SU-DHL-6 (cell line): ENCODE measurements at regions not wholly inside any gene's neighbourhood (a gene's known extent, or its start where the extent isn't known, plus 50 kb on each side); places are given as distances from the start of the nearest gene placed in this dataset.

Source experiments
- H2AFZ ChIP-seq: fragments of 200-600 bp; sonication (generic); 2 replicates; pipeline ENCODE4 v1.6.1; 2014; ENCODE audit warnings: low read depth, mild to moderate bottlenecking, moderate library complexity, mixed read lengths, antibody characterized with exemption, low read length; ENCODE audit not compliant: severe bottlenecking
- H3F3A ChIP-seq: fragments of 200-600 bp; shearing (Covaris generic); 2 replicates; pipeline ENCODE4 v1.6.0; 2016; ENCODE audit warnings: antibody characterized with exemption, mild to moderate bottlenecking; ENCODE audit not compliant: insufficient read depth
- H3K27ac ChIP-seq: fragments of 200-600 bp; sonication (generic); 2 replicates; pipeline ENCODE4 v1.5.1; 2016; ENCODE audit warnings: low read depth, mild to moderate bottlenecking, low read length, moderate library complexity, mixed read lengths
- H3K27me3 ChIP-seq: fragments of 200-600 bp; sonication (generic), shearing (Covaris generic); 2 replicates; pipeline ENCODE4 v1.6.0; 2014; ENCODE audit warnings: mild to moderate bottlenecking, low read length
- H3K36me3 ChIP-seq: fragments of 200-600 bp; sonication (generic); 2 replicates; pipeline ENCODE4 v1.6.1; 2014; ENCODE audit warnings: mild to moderate bottlenecking, low read length, mixed read lengths
- H3K4me2 ChIP-seq: fragments of 300-600, 200-600 bp; shearing (Covaris generic), sonication (generic); 2 replicates; pipeline ENCODE4 v1.6.0; 2014; ENCODE audit warnings: low read length, low read depth, mild to moderate bottlenecking; ENCODE audit not compliant: poor library complexity, severe bottlenecking
- H3K4me3 ChIP-seq: fragments of 200-600 bp; sonication (generic); 2 replicates; pipeline ENCODE4 v1.5.1; 2014; ENCODE audit warnings: antibody characterized with exemption, low read length, mild to moderate bottlenecking, mixed read lengths; ENCODE audit not compliant: insufficient read depth, poor library complexity, severe bottlenecking
- H3K79me2 ChIP-seq: fragments of 200-600 bp; sonication (generic); 2 replicates; pipeline ENCODE4 v1.6.1; 2014; ENCODE audit warnings: mild to moderate bottlenecking, low read length, moderate library complexity; ENCODE audit not compliant: insufficient read depth
- H3K9ac ChIP-seq: fragments of 200-600 bp; sonication (generic); 2 replicates; pipeline ENCODE4 v1.7.0; 2014; ENCODE audit warnings: mild to moderate bottlenecking, low read length
- H3K9me2 ChIP-seq: fragments of 200-600 bp; sonication (generic); replicated peaks from 2 replicates; pipeline ENCODE4 v1.6.1; 2014; ENCODE audit warnings: low read length; ENCODE audit not compliant: insufficient read depth
- H3K9me3 ChIP-seq: fragments of 200-600 bp; sonication (generic); 2 replicates; pipeline ENCODE4 v1.6.1; 2014; ENCODE audit warnings: low read length, mixed read lengths; ENCODE audit not compliant: insufficient read depth
- H4K20me1 ChIP-seq: fragments of 200-600 bp; sonication (generic); 2 replicates; pipeline ENCODE4 v1.6.1; 2014; ENCODE audit warnings: low read depth, mild to moderate bottlenecking, antibody characterized with exemption, low read length, moderate library complexity, mixed read lengths
- CTCF ChIP-seq: fragments of 200-600 bp; sonication (generic); IDR thresholded peaks from one replicate; pipeline ENCODE4 v1.5.1; 2017; ENCODE audit warnings: antibody characterized with exemption, mild to moderate bottlenecking, low read length, moderate library complexity; ENCODE audit not compliant: insufficient read depth, poor library complexity, severe bottlenecking
- EZH2phosphoT487 ChIP-seq: fragments of 200-600 bp; sonication (generic), shearing (Covaris generic); conservative IDR thresholded peaks from 2 replicates; pipeline ENCODE4 v1.6.1; 2018; ENCODE audit warnings: mild to moderate bottlenecking, antibody characterized with exemption, low read length, moderate library complexity, mixed read lengths

- Histone ChIP-seq H3K36me3 (no peaks in the 10 kb centered on the region), H3K27ac (no peak overlapping the region), H3K27me3 (no peaks in the 10 kb centered on the region), H4K20me1 (no peaks in the 10 kb centered on the region), H3F3A (no peaks in the 10 kb centered on the region), H3K9ac (no peak overlapping the region), H3K4me2 (no peak overlapping the region), H3K9me3 (no peaks in the 10 kb centered on the region), H3K4me3 (no peak overlapping the region), H3K9me2 (no peaks in the 10 kb centered on the region), H2AFZ (no peak overlapping the region), H3K79me2 (no peaks in the 10 kb centered on the region)
- TF ChIP-seq CTCF (no peak), EZH2phosphoT487 (no peak)
Observed at GRCh38 chr9:107999890-108000289, 510.3 kb upstream of the KLF4 start.

GRCh38 chr9:107999011-107999410 is 509.4 kb upstream of the KLF4 start:
- Histone ChIP-seq H3K79me2 (no peaks in the 10 kb centered on the region), H3K27me3 (no peaks in the 10 kb centered on the region), H3K9me2 (no peaks in the 10 kb centered on the region), H3K27ac (no peak overlapping the region), H3K36me3 (no peaks in the 10 kb centered on the region), H2AFZ (no peak overlapping the region), H3K4me3 (no peak overlapping the region), H3K9ac (no peak overlapping the region), H3F3A (no peaks in the 10 kb centered on the region), H4K20me1 (no peaks in the 10 kb centered on the region), H3K9me3 (no peaks in the 10 kb centered on the region), H3K4me2 (no peak overlapping the region)
- TF ChIP-seq CTCF (no peak), EZH2phosphoT487 (no peak)

GRCh38 chr9:107994648-107995047 is 505.1 kb upstream of the KLF4 start:
- Histone ChIP-seq H3K36me3 (no peaks in the 10 kb centered on the region), H3K9me3 (no peaks in the 10 kb centered on the region), H3K4me3 (no peak overlapping the region), H3K27ac (no peak overlapping the region), H3F3A (no peaks in the 10 kb centered on the region), H3K9ac (no peak overlapping the region), H3K9me2 (no peaks in the 10 kb centered on the region), H4K20me1 (no peaks in the 10 kb centered on the region), H3K4me2 (no peak overlapping the region), H3K79me2 (no peaks in the 10 kb centered on the region), H3K27me3 (no peaks in the 10 kb centered on the region), H2AFZ (no peak overlapping the region)
- no peak for TF ChIP-seq CTCF
- no peak for TF ChIP-seq EZH2phosphoT487

- no peak for TF ChIP-seq CTCF
- no peak for TF ChIP-seq EZH2phosphoT487
- no peak overlapping the region for H3K4me2 ChIP-seq
- H3K79me2 ChIP-seq, result no peaks in the 10 kb centered on the region
- no peaks in the 10 kb centered on the region for H3K9me2 ChIP-seq
- no peak overlapping the region for H2AFZ ChIP-seq
- no peaks in the 10 kb centered on the region for H3K27me3 ChIP-seq
- no peak overlapping the region for H3K27ac ChIP-seq
- no peak overlapping the region for H3K9ac ChIP-seq
- H3F3A ChIP-seq, result no peaks in the 10 kb centered on the region
- no peaks in the 10 kb centered on the region for H4K20me1 ChIP-seq
- H3K4me3 ChIP-seq, result no peak overlapping the region
- H3K36me3 ChIP-seq, result no peaks in the 10 kb centered on the region
- H3K9me3 ChIP-seq, result no peaks in the 10 kb centered on the region
Observed at GRCh38 chr9:107992271-107992670, 502.7 kb upstream of the KLF4 start.
